AG08395 (cell line): ENCODE measurements at regions not wholly inside any gene's neighbourhood (a gene's known extent, or its start where the extent isn't known, plus 50 kb on each side); places are given as distances from the start of the nearest gene placed in this dataset.
"Not testable (repeated sequence)": the region's sequence is repeated elsewhere in the genome, so short reads cannot be mapped to it uniquely, and the experiment has no call there.

Experiments
- DNase-seq: peaks from one replicate; pipeline ENCODE4 v3.0.0; 2012; ENCODE audit warnings: mixed read lengths, low spot score

- DNase-seq: no peak
Measured at GRCh38 chr15:96818861-96819260, 488.4 kb downstream of the NR2F2 start.

GRCh38 chr15:96827981-96828380, 497.5 kb downstream of the NR2F2 start:
- no peak for DNase-seq

GRCh38 chr15:96837241-96837970, 506.9 kb downstream of the NR2F2 start:
- no peak for DNase-seq

GRCh38 chr15:96838081-96838480, 507.6 kb downstream of the NR2F2 start:
- DNase-seq: no peak

GRCh38 chr15:96849271-96849900, 518.9 kb downstream of the NR2F2 start:
- no peak for DNase-seq

GRCh38 chr15:96851613-96852012, 521.1 kb downstream of the NR2F2 start:
- no peak for DNase-seq

- DNase-seq: no peak
Measured at GRCh38 chr15:96858694-96859093, 528.2 kb downstream of the NR2F2 start.

- DNase-seq: no peak
Measured at GRCh38 chr15:96860741-96861140, 530.2 kb downstream of the NR2F2 start.

- no peak for DNase-seq
Measured at GRCh38 chr15:96867992-96868391, 537.5 kb downstream of the NR2F2 start.

GRCh38 chr15:96869122-96869521, 538.6 kb downstream of the NR2F2 start:
- DNase-seq: no peak

GRCh38 chr15:96869790-96870189, 539.3 kb downstream of the NR2F2 start:
- no peak for DNase-seq

- no peak for DNase-seq
Measured at GRCh38 chr15:96870580-96870979, 540.1 kb downstream of the NR2F2 start.

GRCh38 chr15:96877442-96877841, 546.9 kb downstream of the NR2F2 start:
- not testable (repeated sequence) for DNase-seq

- no peak for DNase-seq
Measured at GRCh38 chr15:96878129-96878528, 547.6 kb downstream of the NR2F2 start.

- no peak for DNase-seq
Measured at GRCh38 chr15:96882121-96882772, 551.7 kb downstream of the NR2F2 start.

GRCh38 chr15:96887730-96888129, 557.2 kb downstream of the NR2F2 start:
- DNase-seq: no peak

GRCh38 chr15:96888764-96889163, 558.3 kb downstream of the NR2F2 start:
- DNase-seq: no peak

- DNase-seq: no peak
Measured at GRCh38 chr15:96889734-96890480, 559.4 kb downstream of the NR2F2 start.

GRCh38 chr15:96891046-96891445, 560.5 kb downstream of the NR2F2 start:
- DNase-seq: no peak

- DNase-seq: no peak
Measured at GRCh38 chr15:96893159-96893906, 562.8 kb downstream of the NR2F2 start.

GRCh38 chr15:96894659-96895058, 564.2 kb downstream of the NR2F2 start:
- no peak for DNase-seq

- no peak for DNase-seq
Measured at GRCh38 chr15:96896766-96897165, 566.3 kb downstream of the NR2F2 start.
